ENCODE measurements at regions not wholly inside any gene's neighbourhood (a gene's known extent, or its start where the extent isn't known, plus 50 kb on each side); places are given as distances from the start of the nearest gene placed in this dataset.

DNA sequence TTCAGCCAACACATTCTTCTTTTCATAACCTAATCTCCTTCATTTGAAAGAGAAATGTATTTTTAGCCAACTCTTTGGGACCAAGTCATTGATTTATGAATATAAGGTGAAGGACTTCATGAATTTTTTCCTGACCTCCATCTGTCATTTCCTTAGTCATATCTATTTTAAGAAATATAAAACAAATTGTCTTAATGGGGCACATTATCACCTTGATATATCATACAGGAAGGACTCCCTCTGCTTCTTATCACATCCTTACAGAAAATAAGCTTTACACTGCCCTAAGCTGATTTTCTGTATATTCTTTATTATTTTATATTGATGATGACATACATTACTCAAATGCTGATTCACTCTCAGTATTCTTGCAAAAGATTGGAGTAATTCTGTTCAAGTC lies 1076.2 kb downstream of the TDRD15 start:
- TF ChIP-seq POLR2AphosphoS5 (IDR thresholded peaks at IDR 0.05; ENCODE audit: low read depth, low read length) (no peak), FOXP2 (optimal IDR thresholded peaks at IDR 0.05; ENCODE audit: borderline replicate concordance, extremely low read depth, extremely low read length, insufficient read depth) (no peak)
- TF ChIP-seq, protein P1, sequence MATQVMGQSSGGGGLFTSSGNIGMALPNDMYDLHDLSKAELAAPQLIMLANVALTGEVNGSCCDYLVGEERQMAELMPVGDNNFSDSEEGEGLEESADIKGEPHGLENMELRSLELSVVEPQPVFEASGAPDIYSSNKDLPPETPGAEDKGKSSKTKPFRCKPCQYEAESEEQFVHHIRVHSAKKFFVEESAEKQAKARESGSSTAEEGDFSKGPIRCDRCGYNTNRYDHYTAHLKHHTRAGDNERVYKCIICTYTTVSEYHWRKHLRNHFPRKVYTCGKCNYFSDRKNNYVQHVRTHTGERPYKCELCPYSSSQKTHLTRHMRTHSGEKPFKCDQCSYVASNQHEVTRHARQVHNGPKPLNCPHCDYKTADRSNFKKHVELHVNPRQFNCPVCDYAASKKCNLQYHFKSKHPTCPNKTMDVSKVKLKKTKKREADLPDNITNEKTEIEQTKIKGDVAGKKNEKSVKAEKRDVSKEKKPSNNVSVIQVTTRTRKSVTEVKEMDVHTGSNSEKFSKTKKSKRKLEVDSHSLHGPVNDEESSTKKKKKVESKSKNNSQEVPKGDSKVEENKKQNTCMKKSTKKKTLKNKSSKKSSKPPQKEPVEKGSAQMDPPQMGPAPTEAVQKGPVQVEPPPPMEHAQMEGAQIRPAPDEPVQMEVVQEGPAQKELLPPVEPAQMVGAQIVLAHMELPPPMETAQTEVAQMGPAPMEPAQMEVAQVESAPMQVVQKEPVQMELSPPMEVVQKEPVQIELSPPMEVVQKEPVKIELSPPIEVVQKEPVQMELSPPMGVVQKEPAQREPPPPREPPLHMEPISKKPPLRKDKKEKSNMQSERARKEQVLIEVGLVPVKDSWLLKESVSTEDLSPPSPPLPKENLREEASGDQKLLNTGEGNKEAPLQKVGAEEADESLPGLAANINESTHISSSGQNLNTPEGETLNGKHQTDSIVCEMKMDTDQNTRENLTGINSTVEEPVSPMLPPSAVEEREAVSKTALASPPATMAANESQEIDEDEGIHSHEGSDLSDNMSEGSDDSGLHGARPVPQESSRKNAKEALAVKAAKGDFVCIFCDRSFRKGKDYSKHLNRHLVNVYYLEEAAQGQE (IDR thresholded peaks at IDR 0.05; ENCODE audit: insufficient read depth in 1 of 2, low read depth in 2 of 2, low read length in 2 of 2) = no peak

DNA sequence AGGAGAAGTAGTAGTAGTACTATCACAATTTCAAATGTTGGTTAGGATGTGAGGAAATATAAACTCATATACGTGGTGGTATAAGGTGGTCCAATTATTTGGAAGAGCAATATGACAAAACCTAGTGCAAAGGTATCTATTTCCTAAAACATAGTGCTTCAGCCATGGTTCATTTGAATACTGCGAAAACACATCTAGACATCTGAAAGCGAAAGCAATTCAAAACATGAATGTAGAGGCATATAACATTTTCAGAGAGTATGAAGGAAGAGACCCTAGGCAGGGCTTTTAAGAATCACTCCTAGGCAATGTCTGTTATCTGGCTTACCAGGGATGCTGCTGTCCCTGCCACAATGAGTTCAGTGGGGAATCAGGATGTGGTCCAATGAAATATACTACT lies 1085.8 kb downstream of the TDRD15 start:
- TF ChIP-seq SIN3A (IDR thresholded peaks at IDR 0.05; ENCODE audit: borderline replicate concordance, insufficient read depth, low read length) (no peak), FOXP2 (optimal IDR thresholded peaks at IDR 0.05; ENCODE audit: borderline replicate concordance, extremely low read depth, extremely low read length, insufficient read depth) (no peak), TAF1 (IDR thresholded peaks at IDR 0.05; ENCODE audit: borderline replicate concordance, insufficient read depth, low read length) (no peak), POLR2AphosphoS5 (IDR thresholded peaks at IDR 0.05; ENCODE audit: low read depth, low read length) (no peak)
- TF ChIP-seq, protein P1 (IDR thresholded peaks at IDR 0.05; ENCODE audit: insufficient read depth in 1 of 2, low read depth in 2 of 2, low read length in 2 of 2) = no peak

DNA sequence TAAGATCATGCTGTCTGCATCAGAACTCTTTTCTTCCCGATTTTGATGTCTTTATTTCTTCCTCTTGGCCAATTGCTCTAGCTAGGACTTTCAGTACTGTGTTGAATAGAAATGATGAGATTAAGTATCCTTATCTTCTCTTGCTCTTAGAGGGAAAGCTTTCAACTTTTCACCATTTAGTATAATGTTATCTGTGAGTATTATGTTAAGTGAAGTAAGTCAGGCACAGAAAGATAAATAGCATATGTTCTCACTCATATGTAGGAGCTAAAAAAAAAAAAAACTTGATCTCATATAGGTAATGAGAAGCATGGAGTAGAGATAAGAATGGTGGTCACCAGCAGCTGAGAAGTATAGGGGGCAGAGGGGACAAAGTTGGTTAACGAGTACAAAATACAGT lies 1089.5 kb downstream of the TDRD15 start:
- TF ChIP-seq, protein P1 (IDR thresholded peaks at IDR 0.05; ENCODE audit: insufficient read depth in 1 of 2, low read depth in 2 of 2, low read length in 2 of 2) = no peak
- TF ChIP-seq POLR2AphosphoS5 (IDR thresholded peaks at IDR 0.05; ENCODE audit: low read depth, low read length) (no peak), TAF1 (IDR thresholded peaks at IDR 0.05; ENCODE audit: borderline replicate concordance, insufficient read depth, low read length) (no peak), FOXP2 (optimal IDR thresholded peaks at IDR 0.05; ENCODE audit: borderline replicate concordance, extremely low read depth, extremely low read length, insufficient read depth) (no peak), SIN3A (IDR thresholded peaks at IDR 0.05; ENCODE audit: borderline replicate concordance, insufficient read depth, low read length) (no peak)

DNA sequence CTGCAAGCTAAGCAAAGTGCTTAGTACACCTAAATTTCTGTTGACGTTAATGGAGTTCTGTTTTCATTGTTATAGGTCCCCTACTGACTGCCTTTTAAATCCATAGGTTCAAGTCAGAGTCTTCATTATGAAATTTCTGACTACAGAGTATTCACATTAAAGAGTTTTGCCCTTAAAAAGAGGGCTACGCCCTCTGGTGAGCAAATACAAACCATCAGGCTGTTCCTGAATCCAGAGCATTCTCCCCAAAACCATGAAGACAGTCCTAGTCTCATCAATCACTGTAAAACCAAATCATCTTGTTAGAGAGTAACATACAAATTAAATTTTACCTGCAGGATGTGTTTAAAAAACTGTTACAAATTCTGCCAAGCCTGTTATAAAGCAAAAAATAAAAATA lies 1091.7 kb downstream of the TDRD15 start:
- TF ChIP-seq, protein P1 (IDR thresholded peaks at IDR 0.05; ENCODE audit: insufficient read depth in 1 of 2, low read depth in 2 of 2, low read length in 2 of 2) = no peak
- TF ChIP-seq FOXP2 (optimal IDR thresholded peaks at IDR 0.05; ENCODE audit: borderline replicate concordance, extremely low read depth, extremely low read length, insufficient read depth) (no peak), POLR2AphosphoS5 (IDR thresholded peaks at IDR 0.05; ENCODE audit: low read depth, low read length) (no peak), SIN3A (IDR thresholded peaks at IDR 0.05; ENCODE audit: borderline replicate concordance, insufficient read depth, low read length) (no peak)

DNA sequence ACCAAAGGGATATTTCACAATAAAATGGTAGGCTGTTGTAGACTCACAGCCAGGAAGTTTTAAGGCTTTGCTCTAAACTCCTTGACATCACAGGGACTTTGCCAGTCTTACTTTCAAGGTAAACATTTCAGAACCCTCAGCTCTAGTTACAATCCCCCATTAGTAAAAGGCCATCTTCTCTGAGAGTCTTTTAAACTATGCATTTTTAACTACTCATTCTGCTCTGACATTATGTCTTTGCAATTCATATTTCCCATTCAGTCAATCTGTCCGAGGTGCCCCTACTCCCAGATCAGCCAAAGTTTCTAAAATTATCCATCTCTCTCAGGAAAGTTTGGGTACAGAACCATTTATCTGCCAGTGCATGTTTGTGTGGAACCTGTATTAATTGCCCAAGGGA lies 1094.1 kb downstream of the TDRD15 start:
- TF ChIP-seq POLR2AphosphoS5 (IDR thresholded peaks at IDR 0.05; ENCODE audit: low read depth, low read length) (no peak), SIN3A (IDR thresholded peaks at IDR 0.05; ENCODE audit: borderline replicate concordance, insufficient read depth, low read length) (no peak), TAF1 (IDR thresholded peaks at IDR 0.05; ENCODE audit: borderline replicate concordance, insufficient read depth, low read length) (no peak), FOXP2 (optimal IDR thresholded peaks at IDR 0.05; ENCODE audit: borderline replicate concordance, extremely low read depth, extremely low read length, insufficient read depth) (no peak)
- TF ChIP-seq, protein P1 (IDR thresholded peaks at IDR 0.05; ENCODE audit: insufficient read depth in 1 of 2, low read depth in 2 of 2, low read length in 2 of 2) = no peak

Measured in PFSK-1 (cell line).